Endodermal cell (in vitro differentiated cells): ENCODE measurements at regions not wholly inside any gene's neighbourhood (a gene's known extent, or its start where the extent isn't known, plus 50 kb on each side); places are given as distances from the start of the nearest gene placed in this dataset.
A peak's percentile ranks its signal among the peaks of the same experiment; 100 is the strongest.

ENCODE experiments used
- DNase-seq: peaks from one replicate; pipeline ENCODE4 v3.0.0-alpha.2; 2017
- H3K27ac ChIP-seq: 2 replicates; pipeline ENCODE4 v1.5.1; 2013; ENCODE audit warnings: mild to moderate bottlenecking, low read depth, low read length, moderate library complexity
- H3K27me3 ChIP-seq: 2 replicates; pipeline ENCODE4 v1.6.1; 2013; ENCODE audit warnings: mild to moderate bottlenecking, low read length, moderate library complexity; ENCODE audit not compliant: insufficient read depth, control insufficient read depth, poor library complexity, severe bottlenecking
- H3K36me3 ChIP-seq: 2 replicates; pipeline ENCODE4 v1.7.0; 2013; ENCODE audit warnings: mild to moderate bottlenecking, low read length, moderate library complexity; ENCODE audit not compliant: control insufficient read depth, insufficient read depth
- H3K4me1 ChIP-seq: one replicate; pipeline ENCODE4 v1.7.0; 2013; ENCODE audit warnings: low read length; ENCODE audit not compliant: control insufficient read depth, insufficient read depth
- H3K4me3 ChIP-seq: 2 replicates; pipeline ENCODE4 v1.5.1; 2013; ENCODE audit warnings: mild to moderate bottlenecking, low read length, moderate library complexity
- H3K9ac ChIP-seq: 2 replicates; pipeline ENCODE4 v1.6.1; 2013; ENCODE audit warnings: mild to moderate bottlenecking, low read length, moderate library complexity; ENCODE audit not compliant: poor library complexity, severe bottlenecking; ENCODE audit errors: extremely low read depth
- H3K9me3 ChIP-seq: 2 replicates; pipeline ENCODE4 v1.6.1; 2013; ENCODE audit warnings: mild to moderate bottlenecking, low read length, moderate library complexity; ENCODE audit not compliant: control insufficient read depth
- H3K27ac Mint-ChIP-seq: 2 replicates; pipeline ENCODE4 v1.8.0; 2020; ENCODE audit warnings: mixed read lengths
- H3K27me3 Mint-ChIP-seq: 2 replicates; pipeline ENCODE4 v1.8.0; 2021; ENCODE audit warnings: mild to moderate bottlenecking, mixed read lengths; ENCODE audit not compliant: insufficient read depth
- H3K36me3 Mint-ChIP-seq: 2 replicates; pipeline ENCODE4 v1.8.0; 2020; ENCODE audit warnings: low read depth, mixed read lengths
- H3K4me1 Mint-ChIP-seq: 2 replicates; pipeline ENCODE4 v1.8.0; 2020; ENCODE audit warnings: mixed read lengths
- H3K4me3 Mint-ChIP-seq: 2 replicates; pipeline ENCODE4 v1.8.0; 2020; ENCODE audit warnings: mild to moderate bottlenecking, moderate library complexity, mixed read lengths
- H3K9me3 Mint-ChIP-seq: 2 replicates; pipeline ENCODE4 v1.8.0; 2020; ENCODE audit warnings: mild to moderate bottlenecking, mixed read lengths
- WGBS, 2 experiments: methylation state at CpG; one replicate each; pipeline versions ENCODE4 v1.1.5 to v1.1.7; 2013; ENCODE audit warnings: missing lambda C conversion rate in 2 of 2, mixed read lengths in 1 of 2; ENCODE audit not compliant: insufficient coverage in 1 of 2, insufficient read length in 1 of 2; 5-methylcytosine and 5-hydroxymethylcytosine counted together
- TF ChIP-seq, protein P1 (sequence below): fragments of 200-600 bp; sonication (generic); conservative IDR thresholded peaks from 2 replicates; pipeline ENCODE4 v1.5.0; 2021; ENCODE audit warnings: antibody characterized with exemption, mild to moderate bottlenecking

DNA sequence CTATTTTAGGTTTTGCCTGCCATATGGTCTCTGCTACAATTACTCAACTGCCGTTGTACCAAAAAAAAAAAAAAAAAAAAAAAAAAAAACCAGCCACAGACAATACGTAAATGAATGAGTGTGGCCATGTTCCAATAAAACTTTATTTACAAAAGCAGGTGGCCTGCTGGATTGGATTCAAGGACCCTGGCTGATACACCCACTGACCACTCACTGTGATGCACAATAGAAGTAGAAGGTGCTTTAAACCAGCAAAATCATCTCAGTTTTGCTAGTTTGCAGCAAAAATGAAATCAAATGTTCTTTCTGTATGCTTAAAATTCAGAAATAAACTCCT is 137.4 kb downstream of the AKAIN1 start:
- TF ChIP-seq, protein P1, sequence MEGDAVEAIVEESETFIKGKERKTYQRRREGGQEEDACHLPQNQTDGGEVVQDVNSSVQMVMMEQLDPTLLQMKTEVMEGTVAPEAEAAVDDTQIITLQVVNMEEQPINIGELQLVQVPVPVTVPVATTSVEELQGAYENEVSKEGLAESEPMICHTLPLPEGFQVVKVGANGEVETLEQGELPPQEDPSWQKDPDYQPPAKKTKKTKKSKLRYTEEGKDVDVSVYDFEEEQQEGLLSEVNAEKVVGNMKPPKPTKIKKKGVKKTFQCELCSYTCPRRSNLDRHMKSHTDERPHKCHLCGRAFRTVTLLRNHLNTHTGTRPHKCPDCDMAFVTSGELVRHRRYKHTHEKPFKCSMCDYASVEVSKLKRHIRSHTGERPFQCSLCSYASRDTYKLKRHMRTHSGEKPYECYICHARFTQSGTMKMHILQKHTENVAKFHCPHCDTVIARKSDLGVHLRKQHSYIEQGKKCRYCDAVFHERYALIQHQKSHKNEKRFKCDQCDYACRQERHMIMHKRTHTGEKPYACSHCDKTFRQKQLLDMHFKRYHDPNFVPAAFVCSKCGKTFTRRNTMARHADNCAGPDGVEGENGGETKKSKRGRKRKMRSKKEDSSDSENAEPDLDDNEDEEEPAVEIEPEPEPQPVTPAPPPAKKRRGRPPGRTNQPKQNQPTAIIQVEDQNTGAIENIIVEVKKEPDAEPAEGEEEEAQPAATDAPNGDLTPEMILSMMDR, result no peak
- Histone ChIP-seq H3K27me3 (no peaks in the 10 kb centered on the region), H3K9me3 (no peaks in the 10 kb centered on the region), H3K4me3 (no peak overlapping the region), H3K36me3 (no peaks in the 10 kb centered on the region), H3K27ac (no peak overlapping the region), H3K4me1 (peaks cover 3% of the 10 kb centered on the region), H3K9ac (no peak overlapping the region)
- no peaks in the 10 kb centered on the region for H3K36me3 Mint-ChIP-seq
- no peak overlapping the region for H3K4me3 Mint-ChIP-seq
- H3K27ac Mint-ChIP-seq, result no peak overlapping the region
- H3K27me3 Mint-ChIP-seq, result peaks cover 3% of the 10 kb centered on the region
- no peak for DNase-seq
- H3K4me1 Mint-ChIP-seq, result peaks cover 1% of the 10 kb centered on the region
- H3K9me3 Mint-ChIP-seq, result no peaks in the 10 kb centered on the region
- WGBS, 2 experiments, result 100% methylated on average over 1 of the region's 2 CpGs

DNA sequence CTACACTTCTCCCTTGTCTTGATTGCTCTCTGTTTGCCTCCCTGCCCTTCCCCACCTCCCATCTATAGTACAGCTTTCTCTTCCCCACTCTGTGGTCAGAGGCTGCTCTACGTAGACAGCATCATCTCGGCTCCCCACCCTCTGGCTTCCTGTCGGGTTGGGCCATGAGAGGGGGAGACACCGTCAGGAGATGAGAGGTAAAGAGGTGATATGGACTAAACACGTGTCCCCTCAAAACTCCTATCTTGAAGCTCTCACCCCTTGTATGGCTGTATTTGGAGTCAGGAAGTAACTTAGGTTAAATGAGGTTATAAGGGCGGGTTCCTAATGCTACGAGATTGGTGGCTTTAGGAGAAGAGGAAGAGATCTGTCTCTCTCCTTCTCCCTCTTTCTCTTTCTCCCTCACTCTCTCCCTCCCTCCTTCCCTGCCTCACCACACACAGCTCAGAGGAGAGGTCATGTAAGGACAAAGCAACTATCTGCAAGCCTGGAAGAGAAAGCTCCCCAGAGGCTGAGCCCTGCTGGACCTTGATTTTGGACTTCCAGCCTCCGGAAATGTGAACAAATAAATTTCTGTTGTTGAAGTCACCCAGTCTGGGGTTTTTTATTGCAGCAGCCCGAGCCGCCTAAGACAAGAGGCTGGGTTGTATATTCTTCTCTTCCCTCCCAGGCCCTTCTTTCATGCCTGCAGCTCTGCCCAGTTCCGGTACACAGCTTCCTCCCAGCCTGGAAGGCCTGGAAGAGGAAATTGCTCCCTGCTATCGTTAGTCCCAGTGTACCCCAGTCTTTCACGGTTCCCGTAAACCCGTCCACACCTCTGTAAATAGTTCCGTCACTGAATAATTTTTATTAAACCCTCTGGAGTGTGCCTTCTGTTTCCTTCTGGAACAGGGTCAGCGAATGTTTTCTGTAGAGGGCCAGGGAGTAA is 138.0 kb downstream of the AKAIN1 start:
- TF ChIP-seq, protein P1, result no peak
- Mint-ChIP-seq H3K9me3 (no peaks in the 10 kb centered on the region), H3K4me1 (peaks cover 1% of the 10 kb centered on the region), H3K36me3 (no peaks in the 10 kb centered on the region), H3K27me3 (peaks cover 3% of the 10 kb centered on the region), H3K27ac (no peak overlapping the region), H3K4me3 (no peak overlapping the region)
- H3K36me3 ChIP-seq, result no peaks in the 10 kb centered on the region
- H3K9me3 ChIP-seq, result no peaks in the 10 kb centered on the region
- H3K27me3 ChIP-seq, result no peaks in the 10 kb centered on the region
- no peak overlapping the region for H3K27ac ChIP-seq
- no peak overlapping the region for H3K9ac ChIP-seq
- DNase-seq, result no peak
- WGBS, 2 experiments, result 88 to 96% methylated on average over 6 to 16 of the region's 17 CpGs
- H3K4me1 ChIP-seq, result peaks cover 3% of the 10 kb centered on the region
- no peak overlapping the region for H3K4me3 ChIP-seq

DNA sequence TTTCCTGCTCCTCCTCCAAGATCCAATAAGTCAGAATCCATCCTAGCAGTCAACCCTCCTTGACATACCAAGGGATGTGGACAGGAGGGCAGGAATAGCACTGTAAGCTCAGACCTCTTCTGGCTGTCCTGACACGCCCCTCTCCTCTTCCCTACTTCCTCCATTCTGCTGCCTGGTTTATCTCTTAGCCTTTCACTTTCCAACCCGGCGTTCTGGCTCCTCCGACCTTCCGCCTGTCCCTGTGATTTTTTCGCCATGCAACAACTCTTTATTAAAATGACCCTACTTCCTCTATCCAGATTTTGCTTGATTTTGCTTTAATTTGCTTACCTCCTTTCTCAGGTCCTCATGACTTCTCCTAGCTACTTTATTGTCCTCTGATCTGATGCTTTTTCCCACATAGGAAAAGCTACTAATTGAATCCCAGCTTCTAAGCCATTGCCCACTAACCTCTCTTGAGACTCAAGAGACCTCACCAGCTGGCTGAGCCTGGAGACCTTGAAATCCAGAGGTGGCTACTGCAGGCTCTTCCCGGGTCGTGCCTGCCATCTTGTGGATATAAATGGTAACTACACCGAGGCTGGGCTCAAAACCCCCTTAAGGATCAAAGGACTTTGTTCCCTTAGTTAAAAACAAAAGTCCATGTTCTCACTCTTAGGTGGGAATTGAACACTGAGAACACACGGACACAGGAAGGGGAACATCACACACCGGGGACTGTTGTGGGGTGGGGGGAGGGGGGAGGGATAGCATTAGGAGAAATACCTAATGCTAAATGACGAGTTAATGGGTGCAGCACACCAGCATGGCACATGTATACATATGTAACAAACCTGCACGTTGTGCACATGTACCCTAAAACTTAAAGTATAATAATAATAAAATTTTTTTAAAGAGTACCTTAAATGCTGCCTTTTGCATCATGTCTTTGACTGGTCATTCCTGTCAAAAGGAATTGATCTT is 139.4 kb downstream of the AKAIN1 start:
- Mint-ChIP-seq H3K4me3 (no peak overlapping the region), H3K27ac (no peak overlapping the region), H3K27me3 (peaks cover 3% of the 10 kb centered on the region), H3K9me3 (no peaks in the 10 kb centered on the region), H3K4me1 (peaks cover 1% of the 10 kb centered on the region), H3K36me3 (no peaks in the 10 kb centered on the region)
- peak; percentile 88 for DNase-seq
- no peak overlapping the region for H3K27ac ChIP-seq
- TF ChIP-seq, protein P1, result peak; percentile 92
- H3K9me3 ChIP-seq, result no peaks in the 10 kb centered on the region
- H3K9ac ChIP-seq, result no peak overlapping the region
- no peaks in the 10 kb centered on the region for H3K4me1 ChIP-seq
- H3K4me3 ChIP-seq, result no peak overlapping the region
- H3K36me3 ChIP-seq, result no peaks in the 10 kb centered on the region
- no peaks in the 10 kb centered on the region for H3K27me3 ChIP-seq
- WGBS, 2 experiments, result 55 to 57% methylated on average over 8 to 9 of the region's 13 CpGs
